ENCODE measurements at regions not wholly inside any gene's neighbourhood (a gene's known extent, or its start where the extent isn't known, plus 50 kb on each side); places are given as distances from the start of the nearest gene placed in this dataset.
"Not testable (repeated sequence)": the region's sequence is repeated elsewhere in the genome, so short reads cannot be mapped to it uniquely, and the experiment has no call there.

DNA sequence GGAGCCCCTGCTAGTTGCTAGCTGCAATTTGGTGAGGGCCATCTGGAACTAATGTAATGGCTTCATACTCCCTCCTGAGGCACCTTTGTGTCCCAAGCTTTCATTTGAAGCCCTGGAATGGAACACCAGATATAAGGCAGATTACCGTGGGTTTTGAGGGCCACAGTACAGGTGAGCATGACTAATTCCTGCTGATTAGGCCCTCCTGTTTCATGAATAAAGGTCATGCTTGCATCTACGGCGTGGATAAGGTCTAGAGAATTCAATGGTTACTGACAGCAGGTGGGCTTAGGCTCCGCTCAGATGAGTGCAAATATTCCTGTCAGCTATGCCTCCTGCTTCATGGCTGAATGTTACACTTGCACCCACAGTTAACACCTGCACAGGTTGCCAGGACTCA is 495.4 kb downstream of the NAP1L3 start:
- DNase-seq = no peak

DNA sequence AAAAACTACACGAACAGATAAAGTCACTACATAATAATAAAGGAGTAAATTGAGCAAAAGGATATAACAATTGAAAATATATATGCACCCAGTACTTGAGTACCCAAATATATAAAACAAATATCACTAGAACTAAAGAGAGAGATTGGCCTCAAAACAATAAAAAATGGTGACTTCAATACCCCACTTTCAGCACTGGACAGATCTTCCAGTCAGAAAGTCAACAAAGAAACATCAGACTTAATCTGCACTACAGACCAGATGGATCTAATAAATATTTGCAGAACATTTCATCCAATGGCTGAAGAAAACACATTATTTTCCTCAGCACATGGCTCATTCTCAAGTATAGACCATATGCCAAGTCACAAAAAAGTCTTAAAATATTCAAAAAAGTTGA is 503.6 kb downstream of the NAP1L3 start:
- no peak for DNase-seq

DNA sequence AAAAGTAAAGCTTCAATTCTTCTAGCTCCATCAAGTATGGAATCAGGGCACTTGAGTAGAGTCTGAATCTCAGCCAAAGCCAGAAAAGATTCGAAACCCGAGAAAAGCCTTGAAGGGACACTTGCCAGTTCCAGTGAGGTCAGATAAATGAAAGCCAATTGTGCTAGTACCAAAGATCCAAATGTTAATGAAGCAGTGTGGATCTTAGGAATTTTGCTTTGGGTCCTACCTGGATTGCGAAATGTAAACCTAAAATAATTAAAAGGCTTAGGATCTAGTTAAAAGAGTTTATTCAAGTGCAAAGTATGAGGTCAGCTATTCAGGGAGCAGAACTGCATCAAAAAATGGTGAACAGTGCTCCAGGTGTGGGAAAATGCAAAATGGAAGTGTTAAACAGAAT is 552.6 kb downstream of the NAP1L3 start:
- DNase-seq = no peak

DNA sequence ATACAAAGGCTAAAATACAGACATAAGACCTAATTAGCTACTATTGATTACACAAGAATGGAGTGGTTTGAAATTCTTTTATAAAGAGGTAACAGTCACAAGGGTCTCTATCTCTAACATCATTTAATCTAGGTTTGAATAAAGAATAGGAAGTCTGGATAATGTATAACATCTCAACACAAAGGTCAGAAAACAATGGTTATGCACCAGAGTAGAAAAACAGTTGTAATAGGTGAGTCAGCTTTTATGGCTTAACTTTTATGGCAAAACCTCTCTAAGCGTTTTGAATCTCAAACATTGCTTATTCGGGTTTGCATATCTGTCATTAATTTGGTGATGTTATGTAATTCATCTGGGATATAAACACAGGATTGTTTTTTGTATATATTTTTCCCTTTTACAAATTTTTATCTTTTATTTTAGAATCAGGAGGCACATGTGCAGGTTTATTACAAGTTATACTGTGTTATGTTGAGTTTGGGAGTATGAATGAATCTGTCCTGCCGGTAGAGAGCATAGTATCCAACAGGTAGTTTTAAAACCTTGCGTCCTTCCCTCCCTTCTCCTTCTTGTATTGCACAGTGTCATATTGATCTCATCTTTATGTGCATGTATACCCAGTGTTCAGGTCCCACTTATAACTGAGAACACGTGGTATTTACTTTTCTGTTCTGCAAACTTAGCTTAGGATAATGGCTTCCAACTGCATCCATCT is 569.9 kb downstream of the NAP1L3 start:
- not testable (repeated sequence) for DNase-seq

DNA sequence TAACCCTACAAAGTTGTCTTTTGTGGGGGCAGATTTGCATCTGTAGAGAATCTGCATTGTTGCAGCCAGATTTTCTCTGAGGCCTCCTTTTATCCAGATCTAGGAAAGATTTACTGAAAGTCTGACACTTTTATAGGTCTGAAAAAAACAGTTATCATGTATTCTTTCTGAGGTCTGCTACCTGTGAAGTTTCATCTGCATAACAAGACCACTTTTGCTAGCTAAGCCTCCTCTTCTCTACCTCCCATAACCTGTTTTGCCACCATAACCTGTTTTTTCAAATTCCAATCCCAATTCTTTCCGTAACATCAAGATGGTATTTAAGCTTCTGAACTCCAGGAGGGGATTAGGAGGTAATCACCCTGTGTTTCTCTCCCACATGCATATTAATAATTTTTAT is 577.8 kb downstream of the NAP1L3 start:
- not testable (repeated sequence) for DNase-seq

DNA sequence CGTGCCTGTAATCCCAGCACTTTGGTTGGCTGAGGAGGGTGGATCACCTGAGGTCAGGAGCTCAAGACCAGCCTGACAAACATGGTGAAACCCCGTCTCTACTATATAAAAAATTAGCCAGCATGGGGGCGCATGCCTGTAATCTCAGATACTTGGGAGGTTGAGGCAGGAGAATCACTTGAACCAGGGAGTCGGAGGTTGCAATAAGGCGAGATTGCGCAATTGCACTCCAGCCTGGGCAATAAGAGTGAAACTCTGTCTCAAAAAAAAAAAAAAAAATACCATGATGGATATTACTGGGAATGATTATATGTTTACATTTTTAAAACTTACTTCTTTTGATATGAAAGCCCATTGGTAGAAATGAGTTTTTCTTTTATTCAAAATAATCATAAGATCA is 594.5 kb downstream of the NAP1L3 start:
- not testable (repeated sequence) for DNase-seq

DNA sequence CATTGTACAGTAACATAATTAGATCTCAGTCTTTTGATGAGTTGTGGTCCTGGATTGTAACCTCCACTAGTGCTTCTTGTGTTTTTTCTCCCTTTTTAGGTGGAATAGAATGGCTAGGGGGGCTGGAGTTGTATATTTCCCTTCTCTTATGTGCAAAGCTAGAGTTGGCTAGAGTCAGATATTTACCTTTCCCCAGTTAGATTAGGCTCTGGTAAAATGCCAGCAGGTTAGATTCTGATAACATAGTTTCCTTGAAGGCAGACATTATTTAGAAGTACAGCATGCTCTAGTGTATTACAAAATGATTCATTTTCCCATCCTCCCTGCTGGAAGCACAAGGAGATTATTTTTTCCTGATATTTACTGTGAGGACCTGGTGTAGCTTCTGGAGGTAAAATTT is 618.1 kb downstream of the NAP1L3 start:
- DNase-seq = not testable (repeated sequence)

DNA sequence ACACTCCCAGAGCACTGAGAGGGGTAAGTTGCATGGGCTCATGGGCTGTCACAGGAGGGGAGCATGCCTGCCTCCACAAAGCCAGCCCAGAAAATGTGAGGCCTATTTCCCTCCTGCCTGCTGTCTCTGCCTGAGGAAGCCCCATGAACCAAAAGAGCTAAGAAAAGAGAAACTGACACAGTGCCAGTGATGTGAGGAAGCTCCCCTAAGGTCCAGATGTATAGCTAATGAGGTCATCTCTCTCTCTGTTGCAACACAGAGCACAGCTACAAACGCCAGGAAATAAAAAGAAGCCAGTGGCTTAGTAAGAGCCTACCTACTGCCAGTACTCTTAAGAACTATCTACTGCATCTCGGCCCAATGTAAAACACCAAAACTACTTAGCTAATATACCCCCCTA is 653.5 kb downstream of the NAP1L3 start:
- not testable (repeated sequence) for DNase-seq

DNA sequence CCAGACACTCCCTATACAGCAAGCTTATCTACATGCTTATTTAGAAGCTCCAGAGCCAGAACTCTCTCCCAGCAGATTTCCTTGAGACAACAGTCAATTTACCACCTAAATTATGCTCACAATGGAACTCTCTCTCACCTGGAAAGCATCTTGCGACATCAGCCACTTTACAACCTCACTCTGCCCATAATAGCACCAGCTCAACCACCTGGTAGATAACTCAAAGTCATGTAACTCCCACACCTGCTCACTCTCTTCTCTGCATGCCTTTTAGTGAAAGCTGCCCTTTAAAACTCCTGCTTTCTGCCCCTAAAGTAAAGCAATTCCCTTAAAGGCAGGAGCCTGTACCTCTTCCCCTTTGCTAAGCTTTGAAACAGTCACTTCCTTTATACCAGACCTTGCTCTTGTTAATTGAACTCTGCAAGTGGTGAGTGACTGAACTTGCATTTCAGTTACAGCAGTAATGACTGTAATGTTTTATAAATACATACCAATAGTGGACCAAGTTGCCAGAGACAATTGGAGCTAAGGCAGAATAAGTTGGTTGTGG is 658.8 kb downstream of the NAP1L3 start:
- DNase-seq = peak; percentile 87
